NCI-H82 (cell line): ENCODE measurements at regions not wholly inside any gene's neighbourhood (a gene's known extent, or its start where the extent isn't known, plus 50 kb on each side); places are given as distances from the start of the nearest gene placed in this dataset.
"Not testable (repeated sequence)": the region's sequence is repeated elsewhere in the genome, so short reads cannot be mapped to it uniquely, and the experiment has no call there.

Source experiments
- DNase-seq: peaks from one replicate; lab custom pipeline; 2025; lab: John Stamatoyannopoulos, UW

- not testable (repeated sequence) for DNase-seq
Observed at GRCh38 chr2:113386780-113387433, 50.6 kb upstream of the ZNG1B start.

DNA sequence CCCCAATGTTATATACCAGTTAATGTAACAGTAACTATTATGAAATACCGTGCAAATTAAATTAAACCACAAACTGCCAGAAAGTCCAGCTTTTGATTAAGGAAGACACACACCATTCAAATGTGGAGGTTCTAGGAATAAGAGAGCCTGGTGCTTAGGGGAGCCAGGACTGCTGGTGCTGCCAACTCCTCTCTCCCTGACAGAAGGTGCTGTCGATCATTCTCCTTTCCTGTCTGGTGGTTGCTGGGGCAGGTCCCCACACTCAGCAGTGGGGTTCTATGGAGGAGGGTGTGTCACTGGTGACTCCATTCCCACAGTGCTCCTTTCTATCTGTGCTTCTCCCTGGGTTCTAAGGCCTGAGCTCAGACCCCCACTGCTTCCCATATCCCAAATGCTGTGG is 57.9 kb upstream of the ZNG1B start:
- DNase-seq: not testable (repeated sequence)

- DNase-seq: no peak
Observed at GRCh38 chr2:113376913-113377445, 60.5 kb upstream of the ZNG1B start.

DNA sequence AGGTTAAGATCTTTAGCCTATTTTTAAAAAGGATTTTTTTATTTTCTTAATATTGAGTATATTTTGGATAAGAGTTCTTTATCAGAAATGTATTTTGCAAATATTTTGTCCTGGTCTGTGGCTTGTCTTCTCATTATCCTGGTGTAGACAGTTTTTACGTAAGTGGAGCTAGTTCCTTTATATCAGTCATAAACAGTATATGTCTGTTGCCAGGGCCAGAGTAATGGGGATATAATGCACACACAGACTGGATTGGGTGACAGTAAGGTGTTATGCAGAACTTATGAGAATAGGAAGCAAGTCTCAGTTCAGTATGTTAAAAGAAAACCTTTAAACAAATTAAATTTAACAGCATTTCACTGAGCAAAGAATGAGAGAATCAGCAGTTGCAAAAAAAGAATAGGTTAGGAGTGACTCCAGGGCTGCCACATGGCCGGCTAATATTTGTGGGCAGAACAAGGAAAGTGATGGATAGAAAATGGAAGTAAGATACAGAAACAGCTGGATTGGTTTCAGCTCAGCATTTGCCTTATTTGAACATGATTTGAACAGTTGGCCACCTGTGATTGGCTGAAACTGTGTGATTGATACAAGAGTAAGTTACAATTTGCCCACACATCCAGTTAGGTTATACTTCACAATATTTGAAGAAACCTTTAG is 61.1 kb upstream of the ZNG1B start:
- DNase-seq: no peak

DNA sequence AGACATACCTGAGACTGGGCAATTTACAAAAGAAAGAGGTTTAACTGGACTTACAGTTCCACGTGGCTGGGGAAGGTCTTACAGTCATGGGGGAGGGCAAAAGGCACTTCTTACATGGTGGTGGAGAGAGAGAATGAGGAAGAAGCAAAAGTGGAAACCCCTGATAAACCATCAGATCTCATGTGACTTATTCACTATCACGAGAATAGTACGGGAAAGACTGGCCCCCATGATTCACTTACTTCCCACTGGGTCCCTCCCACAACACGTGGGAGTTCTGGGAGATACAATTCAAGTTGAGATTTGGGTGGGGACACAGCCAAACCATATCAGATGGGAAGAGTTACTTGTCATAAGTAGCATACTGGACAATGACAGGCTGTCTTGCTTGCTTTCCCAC is 62.6 kb upstream of the ZNG1B start:
- not testable (repeated sequence) for DNase-seq

GRCh38 chr2:113372258-113372834 is 65.1 kb upstream of the ZNG1B start:
- not testable (repeated sequence) for DNase-seq

DNA sequence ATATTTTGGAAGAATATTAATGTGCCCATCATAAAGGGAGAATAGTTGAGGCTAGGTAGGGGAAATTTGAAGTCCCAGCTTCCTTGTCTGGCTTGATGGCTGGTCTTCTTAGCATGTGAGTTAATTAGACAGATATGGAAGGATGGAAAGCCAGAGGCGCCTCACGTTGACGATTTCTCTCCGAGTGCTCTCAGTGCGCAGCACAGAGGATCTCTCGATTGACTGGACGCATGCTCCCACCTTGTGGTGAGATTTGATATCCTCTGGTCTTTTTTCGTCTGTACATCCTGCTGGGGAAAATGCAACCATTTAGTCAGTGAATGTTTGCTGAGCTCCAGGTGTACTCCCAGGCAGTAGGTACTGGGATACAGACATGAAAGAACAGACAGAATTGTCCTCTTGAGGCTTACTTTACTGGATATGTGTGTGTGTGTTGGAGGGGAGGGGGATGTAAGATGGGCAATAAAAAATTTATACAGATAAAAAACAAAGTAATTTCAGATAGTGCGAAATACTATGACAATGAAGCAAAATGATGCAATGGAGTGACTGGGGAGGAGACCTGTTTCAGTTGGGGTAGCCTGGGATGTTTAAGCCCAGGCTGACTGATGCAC is 66.9 kb upstream of the ZNG1B start:
- no peak for DNase-seq

GRCh38 chr2:113370030-113370429 is 67.5 kb upstream of the ZNG1B start:
- no peak for DNase-seq

DNA sequence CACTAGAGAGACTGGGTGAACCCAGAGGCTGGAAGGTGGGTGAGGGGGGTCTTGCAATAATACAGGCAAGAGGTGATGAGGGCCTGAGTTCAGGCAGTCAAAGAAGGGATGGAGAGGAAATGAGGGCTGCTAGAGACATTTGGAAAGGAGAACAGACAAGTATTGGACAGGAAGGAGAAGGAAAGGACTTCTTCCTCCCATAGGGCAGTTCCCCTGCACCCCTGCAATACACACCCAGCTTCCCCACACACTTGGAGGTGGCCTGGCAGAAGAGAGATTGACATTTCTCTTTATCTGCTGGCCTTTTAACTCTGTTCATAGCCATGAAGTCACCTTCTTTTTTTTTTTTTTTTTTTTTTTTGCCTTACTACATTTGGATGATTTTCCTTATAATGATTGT is 68.9 kb upstream of the ZNG1B start:
- DNase-seq: not testable (repeated sequence)

- DNase-seq: not testable (repeated sequence)
Observed at GRCh38 chr2:113366821-113367220, 70.7 kb upstream of the ZNG1B start.

DNA sequence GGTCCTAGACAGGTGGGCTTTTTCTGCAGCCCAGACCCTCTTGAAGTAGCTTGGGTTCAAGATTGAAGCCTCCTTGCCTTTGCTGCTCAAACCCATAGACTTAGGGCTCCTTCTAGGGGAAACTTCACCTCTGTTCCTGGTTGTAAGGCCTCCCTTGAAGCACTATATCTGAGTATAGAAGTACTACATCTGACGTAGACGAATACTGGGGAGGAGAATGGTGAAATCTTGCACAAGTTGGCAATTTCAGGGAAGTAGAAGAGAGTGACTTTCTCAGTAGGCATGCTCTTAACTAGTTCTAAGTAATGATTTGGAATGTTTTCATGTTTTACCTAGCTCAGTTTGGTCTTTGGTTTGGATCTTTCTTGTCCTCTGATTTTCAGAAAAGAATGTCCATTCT is 71.7 kb upstream of the ZNG1B start:
- DNase-seq: not testable (repeated sequence)

DNA sequence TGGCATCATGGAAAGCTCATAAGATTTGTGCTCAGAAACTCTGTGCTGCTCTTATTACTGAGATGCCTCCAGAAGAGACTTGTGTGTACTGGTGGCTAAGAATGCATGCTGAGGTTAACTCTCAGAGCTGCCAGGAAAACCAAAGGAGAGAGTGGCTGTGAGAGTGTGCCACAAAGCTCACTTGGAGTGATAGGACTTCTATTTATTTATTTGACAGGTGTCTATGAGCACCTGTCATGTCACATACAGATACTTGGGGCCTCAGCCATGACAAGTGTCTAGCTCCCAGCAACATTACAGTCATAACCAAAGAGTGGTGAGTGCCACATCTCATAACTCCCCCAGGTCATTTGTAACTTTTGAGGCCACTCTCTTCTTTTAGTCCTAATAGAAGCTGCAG is 72.2 kb upstream of the ZNG1B start:
- not testable (repeated sequence) for DNase-seq

- no peak for DNase-seq
Observed at GRCh38 chr2:113361051-113361450, 76.4 kb upstream of the ZNG1B start.

DNA sequence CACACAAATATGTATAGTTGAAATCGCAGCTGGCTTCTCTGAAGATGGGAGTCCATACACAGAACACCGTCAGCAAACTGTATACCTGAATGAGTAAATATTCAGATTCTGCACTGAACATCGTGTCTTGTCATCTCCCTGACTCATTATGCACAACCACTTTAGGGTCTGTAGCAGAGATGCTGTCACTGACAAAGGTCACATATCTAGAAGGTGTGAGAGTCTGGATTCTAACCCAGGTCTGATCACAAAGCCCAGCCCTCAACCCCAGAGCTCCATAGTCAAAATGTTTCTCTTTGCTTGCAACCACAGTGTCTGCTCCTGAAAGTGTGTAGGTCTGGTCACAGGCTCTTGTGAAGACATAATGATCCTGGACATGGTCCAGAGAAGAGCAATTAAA is 78.3 kb upstream of the PAX8 start:
- DNase-seq: no peak

GRCh38 chr2:113356284-113356683 is 77.6 kb upstream of the PAX8 start:
- DNase-seq: not testable (repeated sequence)

- peak; percentile 96 for DNase-seq
Observed at GRCh38 chr2:113355339-113356015, 76.8 kb upstream of the PAX8 start.

DNA sequence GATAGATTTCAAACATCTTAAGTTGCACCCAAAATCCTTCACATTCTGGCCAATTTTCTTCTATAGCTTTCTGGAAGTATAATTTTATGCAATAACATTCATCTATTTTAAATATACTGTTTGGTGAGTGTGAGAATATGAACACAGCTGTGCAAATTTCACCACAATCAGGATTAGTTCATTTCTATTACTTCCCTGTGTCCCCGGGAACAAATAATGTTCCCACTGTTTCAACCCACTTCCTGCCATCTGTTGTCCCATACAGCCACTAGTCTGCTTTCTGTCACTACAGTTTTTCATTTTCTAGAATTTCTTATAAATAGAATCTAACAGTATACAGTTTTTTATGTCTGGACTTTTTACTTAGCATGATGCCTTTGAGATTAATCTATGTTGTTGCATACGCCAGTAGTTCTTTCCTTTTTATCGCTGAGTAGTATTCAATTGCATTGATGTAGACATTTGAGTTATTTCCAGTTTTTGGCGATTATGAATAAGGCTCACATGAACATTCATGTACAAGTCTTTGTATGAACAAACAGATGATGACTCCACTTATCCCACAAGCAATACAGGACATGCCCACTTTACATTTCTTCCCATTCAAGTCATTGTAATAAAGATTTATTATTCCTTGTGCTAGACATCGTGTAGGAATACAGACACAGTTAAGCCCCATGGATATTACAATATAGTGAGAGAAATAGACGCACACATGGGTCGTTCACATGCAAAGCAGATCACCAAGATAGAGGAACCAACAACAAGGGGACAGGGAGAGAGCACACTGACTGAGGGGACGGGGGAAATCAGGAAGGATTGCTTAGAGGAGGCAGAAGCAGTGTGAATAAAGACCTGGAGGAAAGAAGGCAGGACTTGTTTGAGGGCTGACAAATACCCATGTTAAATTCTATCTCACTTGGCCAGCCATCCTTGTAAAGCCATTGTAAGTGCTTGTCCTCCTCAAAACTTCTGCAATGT is 72.9 kb upstream of the PAX8 start:
- no peak for DNase-seq

DNA sequence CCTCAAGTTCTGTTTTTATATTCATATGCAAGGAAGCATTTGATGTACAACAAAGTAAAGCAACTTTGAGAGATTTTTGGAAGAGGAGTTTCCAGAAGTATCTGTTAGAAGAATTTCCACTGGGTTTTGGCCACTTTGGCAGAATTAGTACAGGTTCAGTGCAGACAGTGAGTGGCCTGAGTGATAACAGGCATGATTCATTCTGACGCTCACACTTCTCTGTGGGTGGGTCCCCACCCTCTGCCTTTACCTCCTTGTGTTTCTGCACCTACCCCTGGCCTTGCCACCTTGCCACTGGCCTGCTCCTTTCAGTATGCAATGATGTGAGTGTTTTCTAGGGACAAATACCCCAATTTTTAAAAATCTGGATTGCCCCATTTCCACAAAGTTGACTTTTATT is 65.1 kb upstream of the PAX8 start:
- not testable (repeated sequence) for DNase-seq

DNA sequence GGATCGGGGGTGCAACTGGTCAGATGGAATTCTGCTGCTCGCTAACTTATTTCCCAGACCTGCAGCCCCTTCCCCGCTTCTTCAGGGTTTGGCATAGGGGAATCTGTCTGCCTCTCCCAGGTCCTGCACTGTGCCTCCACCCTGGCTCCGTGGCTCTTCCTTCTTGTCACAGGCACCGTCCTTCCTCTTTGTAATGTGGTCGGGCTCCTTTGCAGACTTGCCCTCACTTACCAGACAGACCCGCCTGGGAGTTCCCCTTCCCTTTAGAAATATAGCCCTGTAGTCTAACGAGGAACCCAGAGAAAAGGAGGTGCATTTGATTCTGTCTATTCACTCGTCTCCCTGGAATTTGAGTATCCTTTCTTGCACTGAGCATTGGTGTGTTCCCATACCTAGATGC is 63.9 kb upstream of the PAX8 start:
- DNase-seq: no peak

- not testable (repeated sequence) for DNase-seq
Observed at GRCh38 chr2:113341870-113342253, 63.1 kb upstream of the PAX8 start.
